SK-N-MC (cell line): ENCODE measurements at regions not wholly inside any gene's neighbourhood (a gene's known extent, or its start where the extent isn't known, plus 50 kb on each side); places are given as distances from the start of the nearest gene placed in this dataset.

Experiments used
- DNase-seq: peaks from one replicate; pipeline ENCODE4 v3.0.0-alpha.2; 2011; ENCODE audit warnings: low read depth, low spot score
- H3K27ac ChIP-seq: fragments of 200-600 bp; sonication (generic); 2 replicates; pipeline ENCODE4 v1.5.1; 2016; ENCODE audit warnings: mixed run types
- H3K36me3 ChIP-seq: fragments of 200-600 bp; sonication (generic); 2 replicates; pipeline ENCODE4 v1.6.1; 2017; ENCODE audit warnings: antibody characterized with exemption, low read length, mixed read lengths; ENCODE audit not compliant: insufficient read depth
- H3K4me3 ChIP-seq: fragments of 200-600 bp; sonication (generic); 2 replicates; pipeline ENCODE4 v1.5.1; 2016
- H3K9ac ChIP-seq: fragments of 200-600 bp; sonication (generic); 2 replicates; pipeline ENCODE4 v1.8.0; 2017; ENCODE audit warnings: mixed run types, mixed read lengths; ENCODE audit not compliant: insufficient read length
- H3K9me3 ChIP-seq: fragments of 200-600 bp; sonication (generic); 2 replicates; pipeline ENCODE4 v1.6.1; 2017; ENCODE audit warnings: low read depth, mild to moderate bottlenecking, antibody characterized with exemption, low read length, moderate library complexity, mixed read lengths
- EZH2 ChIP-seq: fragments of 200-600 bp; sonication (generic); IDR thresholded peaks from one replicate; pipeline ENCODE4 v1.6.1; 2017; ENCODE audit warnings: antibody characterized with exemption
- FOXP2 ChIP-seq: optimal IDR thresholded peaks from 2 replicates; pipeline ENCODE3; 2011; ENCODE audit warnings: mild to moderate bottlenecking, moderate library complexity; ENCODE audit not compliant: insufficient read depth; ENCODE audit errors: extremely low read length, control extremely low read depth
- POLR2AphosphoS5 ChIP-seq: IDR thresholded peaks from 2 replicates; pipeline ENCODE4 v1.6.1; 2012; ENCODE audit warnings: mild to moderate bottlenecking, low read depth, low read length, borderline replicate concordance

- TF ChIP-seq EZH2: no peak
- TF ChIP-seq POLR2AphosphoS5: no peak
- TF ChIP-seq FOXP2: no peak
- no peak for DNase-seq
- Histone ChIP-seq H3K27ac (no peak overlapping the region), H3K9me3 (no peaks in the 10 kb centered on the region), H3K36me3 (no peaks in the 10 kb centered on the region), H3K4me3 (no peak overlapping the region), H3K9ac (no peak overlapping the region)
These were observed 219.0 kb downstream of the CCNG2 start for GRCh38 chr4:77375866-77376607.

GRCh38 chr4:77376788-77377460, 219.9 kb downstream of the CCNG2 start:
- Histone ChIP-seq H3K27ac (no peak overlapping the region), H3K9ac (no peak overlapping the region), H3K36me3 (no peaks in the 10 kb centered on the region), H3K4me3 (no peak overlapping the region), H3K9me3 (no peaks in the 10 kb centered on the region)
- DNase-seq: no peak
- TF ChIP-seq FOXP2 (no peak), EZH2 (no peak), POLR2AphosphoS5 (no peak)

- DNase-seq: no peak
- Histone ChIP-seq H3K27ac (no peak overlapping the region), H3K9me3 (no peaks in the 10 kb centered on the region), H3K9ac (no peak overlapping the region), H3K36me3 (no peaks in the 10 kb centered on the region), H3K4me3 (no peak overlapping the region)
- TF ChIP-seq FOXP2 (no peak), EZH2 (no peak), POLR2AphosphoS5 (no peak)
These were observed 221.5 kb upstream of the CXCL13 start for GRCh38 chr4:77384094-77384493.

GRCh38 chr4:77385124-77385969, 220.3 kb upstream of the CXCL13 start:
- peak; percentile 12 for DNase-seq
- no peak overlapping the region for H3K9ac ChIP-seq
- H3K4me3 ChIP-seq: no peak overlapping the region
- H3K36me3 ChIP-seq: no peaks in the 10 kb centered on the region
- no peak overlapping the region for H3K27ac ChIP-seq
- TF ChIP-seq FOXP2 (no peak), EZH2 (no peak), POLR2AphosphoS5 (no peak)
- H3K9me3 ChIP-seq: no peaks in the 10 kb centered on the region

- TF ChIP-seq POLR2AphosphoS5 (no peak), FOXP2 (no peak), EZH2 (no peak)
These were observed 211.6 kb upstream of the CXCL13 start for GRCh38 chr4:77393996-77394395.

GRCh38 chr4:77395481-77395880, 210.1 kb upstream of the CXCL13 start:
- no peaks in the 10 kb centered on the region for H3K9me3 ChIP-seq
- H3K36me3 ChIP-seq: no peaks in the 10 kb centered on the region
- TF ChIP-seq FOXP2: no peak
- TF ChIP-seq EZH2: no peak
- no peak for TF ChIP-seq POLR2AphosphoS5
- H3K9ac ChIP-seq: no peak overlapping the region
- no peak for DNase-seq
- H3K27ac ChIP-seq: no peak overlapping the region
- no peak overlapping the region for H3K4me3 ChIP-seq

More at GRCh38 chr4:77393996-77394395, 211.6 kb upstream of the CXCL13 start:
- Histone ChIP-seq H3K36me3 (no peaks in the 10 kb centered on the region), H3K9me3 (no peaks in the 10 kb centered on the region), H3K4me3 (no peak overlapping the region), H3K27ac (no peak overlapping the region), H3K9ac (no peak overlapping the region)
- DNase-seq: no peak

- no peak overlapping the region for H3K4me3 ChIP-seq
- H3K9ac ChIP-seq: no peak overlapping the region
- no peaks in the 10 kb centered on the region for H3K9me3 ChIP-seq
- no peak for TF ChIP-seq FOXP2
- no peak for TF ChIP-seq POLR2AphosphoS5
- TF ChIP-seq EZH2: no peak
- H3K36me3 ChIP-seq: no peaks in the 10 kb centered on the region
- no peak overlapping the region for H3K27ac ChIP-seq
- DNase-seq: no peak
These were observed 207.4 kb upstream of the CXCL13 start for GRCh38 chr4:77398256-77398655.

DNA sequence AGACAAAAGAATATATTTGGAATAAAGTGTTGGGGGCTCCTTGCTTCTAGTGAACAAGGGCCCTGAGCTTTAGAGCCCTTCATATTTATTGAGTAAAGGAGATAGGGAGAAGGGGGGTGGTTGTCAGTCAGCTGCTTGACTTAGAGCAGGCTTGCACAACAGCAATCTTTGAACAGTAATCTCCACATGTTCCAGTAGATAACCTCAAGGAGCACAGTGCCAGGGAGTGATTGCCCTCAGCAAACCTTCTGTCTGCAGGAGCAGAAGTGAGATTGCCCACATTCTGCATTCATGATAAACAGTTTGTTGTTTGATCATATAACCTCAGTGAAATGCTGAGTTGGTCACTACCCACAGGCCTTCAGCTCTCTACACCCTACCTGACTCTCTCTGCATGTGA, 205.8 kb upstream of the CXCL13 start:
- no peak overlapping the region for H3K9ac ChIP-seq
- DNase-seq: no peak
- no peaks in the 10 kb centered on the region for H3K36me3 ChIP-seq
- TF ChIP-seq FOXP2 (no peak), POLR2AphosphoS5 (no peak), EZH2 (no peak)
- no peaks in the 10 kb centered on the region for H3K9me3 ChIP-seq
- H3K4me3 ChIP-seq: no peak overlapping the region
- H3K27ac ChIP-seq: no peak overlapping the region
